K562 (cell line): ENCODE measurements at regions not wholly inside any gene's neighbourhood (a gene's known extent, or its start where the extent isn't known, plus 50 kb on each side); places are given as distances from the start of the nearest gene placed in this dataset.

Source experiments
- ATAC-seq: fragments of 200-7000 bp; cut with Tn5 transposase; 3 replicates; pipeline ENCODE4 v1.9.1; 2020; ENCODE audit warnings: moderate library complexity
- BruUV-seq: library from RNA; stranded (reverse); fragments of 400-500 nt; replicated peaks from 2 replicates; lab custom pipeline; 2021; lab: Mats Ljungman, UMichigan
- CTCF ChIA-PET: fragments of 300-600 bp; formaldehyde crosslinking; extraction: SDS; loops from one replicate; lab custom pipeline; 2021; ENCODE audit warnings: low intra/inter-chr PET ratio; lab: Yijun Ruan, JAX
- POLR2A ChIA-PET: fragments of 300-600, 350-650 bp; sonication (Branson Sonifier 250); formaldehyde crosslinking; extraction: SDS; loops from one replicate; lab custom pipeline; 2021; ENCODE audit warnings: antibody characterized with exemption, inconsistent platforms; lab: Yijun Ruan, JAX
- DNase-seq, 4 experiments: peaks; one replicate each; pipeline versions ENCODE4 v3.0.0 to v3.0.0-alpha.2; 2011 to 2018; ENCODE audit warnings: low spot score in 3 of 4, mixed read lengths in 3 of 4; ENCODE audit errors: extremely low read depth in 1 of 4
- FAIRE-seq: peaks from 2 replicates; lab custom pipeline; 2011; peaks lifted over from hg19 to GRCh38; lab: Jason Lieb, UNC
- H2AFZ ChIP-seq: 2 replicates; pipeline ENCODE4 v1.6.0; 2011; ENCODE audit warnings: low read depth, low read length, control low read depth, inconsistent platforms
- H3K27ac ChIP-seq: fragments of 200-600 bp; 3 replicates; pipeline ENCODE4 v1.8.0; 2011; ENCODE audit warnings: low read depth, mild to moderate bottlenecking, control low read depth, inconsistent platforms, low read length, moderate library complexity, mixed read lengths; ENCODE audit errors: extremely low read depth
- H3K27me3 ChIP-seq, 2 experiments: fragments of 300-600 bp in 1 of 2; 2 replicates in 1 of 2; 3 replicates in 1 of 2; pipeline versions ENCODE4 v1.6.0 to v1.8.0; 2011; ENCODE audit warnings: inconsistent platforms in 2 of 2, low read length in 2 of 2, mild to moderate bottlenecking in 1 of 2, mixed read lengths in 1 of 2, moderate library complexity in 1 of 2; ENCODE audit not compliant: control insufficient read depth in 2 of 2, insufficient read depth in 2 of 2
- H3K36me3 ChIP-seq: fragments of 300-600 bp; 3 replicates; pipeline ENCODE4 v1.8.0; 2011; ENCODE audit warnings: mild to moderate bottlenecking, low read length, inconsistent platforms; ENCODE audit not compliant: control insufficient read depth, insufficient read depth
- H3K4me1 ChIP-seq, 2 experiments: fragments of 200-600 bp in 1 of 2; replicated peaks in 1 of 2; 2 replicates in 1 of 2; 3 replicates in 1 of 2; pipeline versions ENCODE4 v1.5.1 to v1.8.0; 2011; ENCODE audit warnings: inconsistent platforms in 2 of 2, low read length in 2 of 2, mild to moderate bottlenecking in 1 of 2, mixed read lengths in 1 of 2, moderate library complexity in 1 of 2; ENCODE audit not compliant: control insufficient read depth in 2 of 2, insufficient read depth in 2 of 2
- H3K4me2 ChIP-seq: 2 replicates; pipeline ENCODE4 v1.6.1; 2011; ENCODE audit warnings: low read length, control low read depth, inconsistent platforms, mixed read lengths; ENCODE audit not compliant: insufficient read depth
- H3K4me3 ChIP-seq: fragments of 200-600 bp; sonication (generic), shearing (Covaris generic); 2 replicates; pipeline ENCODE4 v1.5.1; 2016; ENCODE audit warnings: control low read depth, inconsistent platforms
- H3K79me2 ChIP-seq: fragments of 200-600 bp; 3 replicates; pipeline ENCODE4 v1.8.0; 2011; ENCODE audit warnings: low read length, inconsistent platforms; ENCODE audit not compliant: control insufficient read depth, insufficient read depth
- H3K9ac ChIP-seq, 2 experiments: 2 replicates each; pipeline versions ENCODE4 v1.6.0 to v1.6.1; 2011; ENCODE audit warnings: low read depth in 2 of 2, low read length in 2 of 2, control low read depth in 1 of 2, inconsistent platforms in 1 of 2, mild to moderate bottlenecking in 1 of 2, mixed read lengths in 1 of 2; ENCODE audit not compliant: insufficient read depth in 1 of 2
- H3K9me1 ChIP-seq: one replicate; pipeline ENCODE4 v1.6.0; 2011; ENCODE audit warnings: inconsistent platforms, mild to moderate bottlenecking, low read length, moderate library complexity; ENCODE audit not compliant: control insufficient read depth, insufficient read depth
- H3K9me3 ChIP-seq: replicated peaks from 2 replicates; pipeline ENCODE4 v1.5.1; 2011; ENCODE audit warnings: low read depth, low read length, inconsistent platforms; ENCODE audit not compliant: control insufficient read depth, insufficient read depth
- H4K20me1 ChIP-seq: replicated peaks from 2 replicates; pipeline ENCODE4 v1.6.1; 2011; ENCODE audit warnings: low read length, inconsistent platforms, mixed read lengths; ENCODE audit not compliant: control insufficient read depth, insufficient read depth
- CC2D1A ChIP-seq: fragments of 450-650 bp; IDR thresholded peaks from 2 replicates; pipeline ENCODE4 v1.6.1; 2017; ENCODE audit warnings: mild to moderate bottlenecking
- CREB1 ChIP-seq, 2 experiments: sonication (generic) in 1 of 2; formaldehyde crosslinking in 1 of 2; IDR thresholded peaks; 2 replicates each; pipeline versions ENCODE4 v1.6.1 to v1.8.0; 2012 to 2022; ENCODE audit warnings: inconsistent platforms in 1 of 2, mild to moderate bottlenecking in 1 of 2, missing genetic modification reagents in 1 of 2, moderate library complexity in 1 of 2
- GABPA ChIP-seq: fragments of 200-800 bp; sonication (Bioruptor generic); conservative IDR thresholded peaks from 2 replicates; pipeline ENCODE4 v1.6.1; 2016; ENCODE audit warnings: low read depth, missing genetic modification characterization, missing compliant biosample characterization
- ID3 ChIP-seq, 2 experiments: fragments of 250-450 bp in 1 of 2; fragments of 450-650 bp in 1 of 2; sonication (Bioruptor Pico) in 1 of 2; IDR thresholded peaks; 2 replicates each; pipeline versions ENCODE4 v1.6.1 to v1.8.0; 2016 to 2021; ENCODE audit warnings: mild to moderate bottlenecking in 2 of 2, moderate library complexity in 2 of 2, missing compliant biosample characterization in 1 of 2, missing genetic modification characterization in 1 of 2
- NFIC ChIP-seq: fragments of 450-650 bp; IDR thresholded peaks from 2 replicates; pipeline ENCODE4 v1.6.1; 2017; ENCODE audit warnings: mild to moderate bottlenecking, inconsistent platforms
- NR2C1 ChIP-seq, 2 experiments: fragments of 450-650 bp; IDR thresholded peaks; 2 replicates each; pipeline ENCODE4 v1.6.1; 2017; ENCODE audit warnings: mild to moderate bottlenecking in 2 of 2, antibody characterized with exemption in 1 of 2, inconsistent platforms in 1 of 2, missing compliant biosample characterization in 1 of 2, missing genetic modification characterization in 1 of 2
- PBX2 ChIP-seq, 2 experiments: IDR thresholded peaks in 1 of 2; conservative IDR thresholded peaks in 1 of 2; 2 replicates each; pipeline ENCODE4 v1.6.1; 2016; ENCODE audit warnings: low read depth in 2 of 2, mild to moderate bottlenecking in 1 of 2, missing compliant biosample characterization in 1 of 2, missing genetic modification characterization in 1 of 2, moderate library complexity in 1 of 2
- PCBP2 ChIP-seq: fragments of 200-400 bp; formaldehyde crosslinking; IDR thresholded peaks from 2 replicates; pipeline ENCODE4 v1.6.1; 2018; ENCODE audit warnings: low read length, low read depth, mild to moderate bottlenecking, moderate library complexity; ENCODE audit not compliant: poor library complexity, severe bottlenecking
- PHF8 ChIP-seq: fragments of 200-600 bp; sonication (generic); IDR thresholded peaks from 2 replicates; pipeline ENCODE4 v1.6.1; 2012; ENCODE audit warnings: mixed run types, mild to moderate bottlenecking, inconsistent platforms, low read length, moderate library complexity, borderline replicate concordance
- PRPF4 ChIP-seq: fragments of 200-400 bp; formaldehyde crosslinking; IDR thresholded peaks from one replicate; pipeline ENCODE4 v1.6.1; 2017; ENCODE audit warnings: low read length, low read depth, mild to moderate bottlenecking; ENCODE audit not compliant: insufficient read depth, poor library complexity, severe bottlenecking
- RBFOX2 ChIP-seq: fragments of 200-400 bp; formaldehyde crosslinking; IDR thresholded peaks from 2 replicates; pipeline ENCODE4 v1.6.1; 2017; ENCODE audit warnings: low read depth, mild to moderate bottlenecking, low read length, moderate library complexity
- RBM14 ChIP-seq: fragments of 200-400 bp; formaldehyde crosslinking; IDR thresholded peaks from 2 replicates; pipeline ENCODE4 v1.6.1; 2018; ENCODE audit warnings: low read depth, mild to moderate bottlenecking, low read length, moderate library complexity, borderline replicate concordance; ENCODE audit not compliant: insufficient read depth
- RBM17 ChIP-seq: fragments of 200-400 bp; formaldehyde crosslinking; IDR thresholded peaks from 2 replicates; pipeline ENCODE4 v1.6.1; 2017; ENCODE audit warnings: low read depth, mild to moderate bottlenecking, low read length, borderline replicate concordance
- ZNF197 ChIP-seq: fragments of 200-800 bp; sonication (Bioruptor generic); IDR thresholded peaks from 2 replicates; pipeline ENCODE4 v1.6.1; 2016; ENCODE audit warnings: low read depth, missing genetic modification characterization, missing compliant biosample characterization
- ZNF57 ChIP-seq: fragments of 450-650 bp; formaldehyde crosslinking; IDR thresholded peaks from 2 replicates; pipeline ENCODE4 v1.4.0; 2020; ENCODE audit warnings: mild to moderate bottlenecking, moderate library complexity
- WGBS: fragments of 100-300 bp; shearing (Covaris generic); methylation state at CpG from one replicate; pipeline ENCODE4 v1.1.6; 2016; ENCODE audit warnings: low coverage, mixed read lengths; ENCODE audit not compliant: insufficient coverage; ENCODE audit errors: missing lambda C conversion rate; 5-methylcytosine and 5-hydroxymethylcytosine counted together
- in situ Hi-C: fragments of 300-500 bp; cut with MboI; formaldehyde crosslinking; loops from 4 replicates; pipeline ENCODE4 v1.15.0; 2018; ENCODE audit warnings: inconsistent platforms, mixed read lengths
- intact Hi-C: fragments of 100-400 bp; cut with micrococcal nuclease; formaldehyde crosslinking; loops from 2 replicates; pipeline ENCODE4 v1.14.2; 2022

- BruUV-seq: no TSS peak
- peak overlapping the region; percentile 78 for H3K27ac ChIP-seq
- POLR2A ChIA-PET: interaction anchor here (0.7 to 0.9 kb wide), 2 partner anchors 27 to 77 kb away, joined by 3 to 4 read pairs; no protein-coding TSS in a partner anchor
- H3K9me3 ChIP-seq: no peaks in the 10 kb centered on the region
- no peaks in the 10 kb centered on the region for H4K20me1 ChIP-seq
- peak overlapping the region; percentile 96 for H3K4me2 ChIP-seq
- intact Hi-C loops (no loop called here), in situ Hi-C loops (no loop called here)
- H3K9ac ChIP-seq: peak overlapping the region; percentile 87 to 97
- 3% methylated on average over 42 of the region's 47 CpGs for WGBS
- H3K4me3 ChIP-seq: peak overlapping the region; percentile 73
- DNase-seq: peak; percentile 68 to 89 (median 79)
- peak overlapping the region; percentile 91 for H2AFZ ChIP-seq
- peaks cover 91% of the 10 kb centered on the region for H3K79me2 ChIP-seq
- peaks cover 0 to 24% of the 10 kb centered on the region in 2 experiments; a peak in 2 of 5 replicates for H3K4me1 ChIP-seq
- ATAC-seq: peak; percentile 86
- CTCF ChIA-PET: no interaction called here
- no peaks in the 10 kb centered on the region for H3K36me3 ChIP-seq
- no peaks in the 10 kb centered on the region for H3K9me1 ChIP-seq
- no peaks in the 10 kb centered on the region for H3K27me3 ChIP-seq
- peak; percentile 37 for FAIRE-seq
- TF ChIP-seq ZNF197 (CRISPR knock-in tag) (0 out of 2 replicates have a peak, but pooled peaks have one; percentile 60), CC2D1A (no peak), PHF8 (peak; percentile 94), RBFOX2 (peak; percentile 93), NFIC (0 out of 2 replicates have a peak, but pooled peaks have one; percentile 16), PRPF4 (no peak), PCBP2 (no peak), CREB1 (IDR thresholded peaks at IDR 0.05) (no peak), CREB1 (CRISPR knock-in tag; IDR thresholded peaks at IDR 0.05) (no peak), ZNF57 (no peak), RBM14 (no peak), RBM17 (no peak), PBX2 (CRISPR knock-in tag; IDR thresholded peaks at IDR 0.05; ENCODE audit: low read depth) (no peak), PBX2 (tag; conservative IDR thresholded peaks at IDR 0.05; ENCODE audit: low read depth) (0 out of 2 replicates have a peak, but pooled peaks have one; percentile 19), GABPA (tag) (peak; percentile 57; the same call in 1 of the 2 replicates), ID3 (CRISPR knock-in tag; IDR thresholded peaks at IDR 0.05) (no peak), ID3 (tag; IDR thresholded peaks at IDR 0.05) (peak; percentile 97), NR2C1 (IDR thresholded peaks at IDR 0.05) (no peak), NR2C1 (tag; IDR thresholded peaks at IDR 0.05) (peak; percentile 76)
These were observed 1770.8 kb upstream of the CDH9 start for GRCh38 chr5:28808967-28809810.
